GM21526 (cell line): ENCODE measurements at regions not wholly inside any gene's neighbourhood (a gene's known extent, or its start where the extent isn't known, plus 50 kb on each side); places are given as distances from the start of the nearest gene placed in this dataset.
"Not testable (repeated sequence)": the region's sequence is repeated elsewhere in the genome, so short reads cannot be mapped to it uniquely, and the experiment has no call there.

Source experiments
- ATAC-seq: cut with Tn5 transposase; IDR thresholded peaks from one replicate; pipeline ENCODE4 v1.9.1; 2021; ENCODE audit warnings: moderate library complexity; ENCODE audit not compliant: unreplicated experiment, low FRiP score

DNA sequence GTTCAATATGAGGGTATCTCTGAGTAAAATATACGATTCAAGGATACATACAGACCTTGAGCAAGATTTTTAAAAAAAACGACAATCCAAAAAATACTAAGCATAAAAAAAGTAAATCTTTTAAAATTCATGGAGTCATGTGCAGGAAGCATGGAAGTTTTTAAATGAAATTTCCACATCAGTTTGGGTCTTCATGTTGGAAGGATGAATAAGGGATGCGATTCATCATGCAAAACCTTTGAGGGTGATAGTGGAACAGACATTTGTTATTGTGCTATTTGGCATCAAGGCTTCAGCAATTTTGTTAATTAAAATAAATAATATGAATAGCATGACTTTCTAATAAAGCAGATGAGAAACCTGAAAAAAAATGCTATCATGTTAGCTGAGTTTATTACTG, 815.0 kb upstream of the PCDH10 start:
- ATAC-seq: no peak

DNA sequence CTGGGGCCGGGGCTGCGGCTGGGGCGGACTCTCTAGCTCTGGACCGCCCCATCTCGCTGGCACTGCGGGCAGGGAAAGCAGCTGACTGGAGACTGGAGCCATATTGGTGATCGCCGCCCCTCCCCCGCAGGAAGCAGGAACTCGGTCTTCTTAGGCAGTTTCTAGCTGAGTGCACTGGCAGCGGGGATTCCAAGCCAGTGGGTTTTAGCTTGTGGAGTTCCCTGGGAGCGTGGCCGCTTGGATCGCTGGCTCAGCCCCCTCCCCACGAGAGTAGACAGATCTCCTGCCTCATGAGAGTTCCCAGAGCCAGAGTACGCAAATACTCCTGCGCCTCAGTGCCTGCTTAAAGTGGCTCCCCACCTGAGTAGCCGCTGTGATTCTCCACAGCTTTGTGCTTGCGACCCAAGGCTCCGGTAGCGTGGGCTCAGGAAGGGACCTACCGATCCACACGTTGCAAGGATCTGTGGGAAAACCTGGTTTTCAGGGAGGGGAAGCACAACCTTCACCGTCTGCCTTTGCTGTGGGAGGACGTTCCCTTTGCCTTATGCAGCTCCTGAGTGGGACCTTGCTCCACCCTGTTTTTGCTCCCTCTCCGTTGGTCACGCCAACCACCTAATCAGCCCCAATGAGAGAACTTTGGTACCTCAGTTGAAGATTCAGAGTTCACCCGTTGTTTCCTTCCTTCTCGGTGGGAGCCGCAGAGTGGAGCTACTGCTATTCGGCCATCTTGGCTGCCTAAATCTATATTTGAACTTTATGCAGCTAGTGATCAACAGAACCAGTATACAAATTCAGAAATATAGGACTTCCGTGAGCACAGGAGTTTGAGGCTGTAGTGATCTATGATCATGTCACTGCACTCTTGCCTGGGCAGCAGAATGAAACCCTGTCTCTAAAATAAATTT, 803.9 kb upstream of the PCDH10 start:
- ATAC-seq: no peak

DNA sequence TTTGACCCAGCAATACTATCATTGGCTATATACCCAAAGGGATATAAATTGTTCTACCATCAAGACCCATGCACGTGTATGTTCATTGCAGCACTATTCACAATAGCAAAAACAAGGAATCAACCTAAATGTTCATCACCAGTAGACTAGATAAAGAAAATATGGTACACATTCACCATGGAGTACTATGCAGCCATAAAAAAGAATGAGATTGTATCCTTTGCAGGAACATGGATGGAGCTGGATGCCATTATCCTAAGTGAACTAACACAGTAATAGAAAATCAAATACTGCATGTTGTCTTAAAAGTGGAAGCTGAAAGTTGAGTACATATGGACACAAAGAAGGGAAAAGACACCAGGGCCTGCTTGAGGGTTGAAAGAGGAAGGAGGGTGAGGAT, 803.1 kb upstream of the PCDH10 start:
- no peak for ATAC-seq

DNA sequence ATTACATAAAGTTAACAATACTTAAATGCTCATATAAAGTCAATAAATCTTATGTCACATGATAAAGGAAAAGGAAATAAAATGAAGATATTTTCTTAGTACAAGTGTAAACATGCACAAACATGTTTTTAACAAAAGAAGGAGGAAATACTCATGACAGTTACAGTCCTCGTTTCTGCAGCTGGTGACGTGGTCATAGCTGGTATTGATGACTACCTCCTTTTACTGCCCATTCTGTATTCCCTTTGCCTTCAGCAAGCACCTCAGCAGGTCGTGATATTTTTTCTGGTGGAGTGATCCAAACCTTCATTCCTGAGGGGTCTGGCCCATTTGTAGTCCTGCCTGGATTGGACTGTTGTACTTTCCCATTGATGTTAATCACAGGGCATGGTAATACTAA, 797.5 kb upstream of the PCDH10 start:
- ATAC-seq: not testable (repeated sequence)

DNA sequence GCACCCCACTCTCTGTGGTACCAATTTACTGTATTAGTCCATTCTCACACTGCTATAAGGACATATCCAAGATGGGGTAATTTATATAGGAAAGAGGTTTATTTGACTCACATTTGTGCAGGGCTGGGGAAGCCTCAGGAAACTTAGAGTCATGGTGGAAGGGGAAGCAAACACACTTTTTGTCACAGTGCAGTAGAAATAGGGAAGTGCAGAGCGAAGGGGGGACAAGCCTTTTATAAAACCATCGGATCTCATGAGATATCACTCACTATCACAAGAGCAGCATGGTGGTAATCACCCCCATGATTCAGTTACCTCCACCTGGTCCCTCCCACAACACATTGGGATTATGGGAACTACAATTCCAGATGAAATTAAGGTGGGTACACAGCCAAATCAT, 766.9 kb upstream of the PCDH10 start:
- no peak for ATAC-seq

DNA sequence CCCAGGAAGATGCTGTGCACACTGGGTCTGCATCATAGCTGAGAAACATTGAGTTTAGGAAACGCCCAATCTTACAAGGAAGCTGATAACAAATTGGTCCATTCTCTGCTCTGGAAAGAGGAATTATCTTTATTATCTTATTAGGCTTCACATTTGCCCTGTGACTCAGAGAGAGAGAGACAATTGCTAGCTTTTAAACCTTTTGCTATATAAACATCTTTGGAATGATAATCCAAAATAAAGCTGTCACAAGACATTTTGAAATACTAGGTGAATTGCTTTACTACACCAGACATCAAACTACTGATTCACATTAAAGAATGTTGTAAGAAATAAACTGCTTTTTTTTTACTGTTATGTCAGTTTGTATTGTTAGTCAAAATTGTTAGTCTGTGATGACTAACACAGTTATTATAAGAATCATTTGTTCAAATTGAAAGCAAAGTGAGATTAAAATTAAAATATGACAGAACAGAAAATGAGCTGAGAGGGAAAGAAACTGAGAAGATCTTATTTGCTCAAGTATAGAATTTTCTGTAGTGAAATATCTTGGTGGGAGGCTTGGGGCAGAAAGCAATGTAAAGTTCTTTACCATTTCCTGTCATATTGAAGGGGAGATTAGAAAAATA, 765.4 kb upstream of the PCDH10 start:
- ATAC-seq: no peak

DNA sequence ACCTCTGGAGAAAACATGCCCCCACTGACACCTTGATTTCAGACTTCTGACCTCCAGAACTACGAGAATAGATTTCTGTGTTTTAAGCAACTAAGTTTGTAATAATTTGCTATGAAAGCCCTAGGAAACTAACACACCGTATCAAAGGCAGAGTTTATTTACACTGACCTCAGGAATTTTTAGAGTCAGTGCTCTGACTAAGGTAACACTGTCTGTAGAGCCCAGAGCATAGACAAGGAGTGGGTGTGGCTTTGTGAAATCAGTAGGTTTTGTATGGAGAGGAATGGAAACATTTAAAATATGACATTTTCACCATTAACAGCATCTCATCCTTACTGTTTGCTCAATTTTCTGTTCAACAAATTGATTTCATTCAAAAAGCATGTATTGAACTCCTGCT, 764.4 kb upstream of the PCDH10 start:
- ATAC-seq: no peak

DNA sequence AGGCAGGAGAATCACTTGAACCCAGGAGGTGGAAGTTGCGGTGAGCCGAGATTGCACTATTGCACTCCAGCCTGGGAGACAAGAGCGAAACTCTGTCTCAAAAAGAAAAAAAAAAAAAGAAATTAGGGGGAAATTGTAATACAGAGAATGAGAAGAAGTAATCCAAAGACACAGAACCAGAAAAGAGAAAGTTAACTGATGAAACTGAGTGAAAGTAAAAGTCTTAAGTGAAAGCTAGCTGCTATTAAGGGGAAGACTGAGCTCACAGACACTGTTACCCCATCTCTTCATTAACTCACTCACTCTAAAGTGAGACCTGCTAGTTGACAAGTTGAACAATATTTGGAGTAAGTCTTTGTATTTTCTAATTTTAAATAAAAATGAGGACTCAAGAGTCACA, 763.0 kb upstream of the PCDH10 start:
- peak; percentile 51 for ATAC-seq

DNA sequence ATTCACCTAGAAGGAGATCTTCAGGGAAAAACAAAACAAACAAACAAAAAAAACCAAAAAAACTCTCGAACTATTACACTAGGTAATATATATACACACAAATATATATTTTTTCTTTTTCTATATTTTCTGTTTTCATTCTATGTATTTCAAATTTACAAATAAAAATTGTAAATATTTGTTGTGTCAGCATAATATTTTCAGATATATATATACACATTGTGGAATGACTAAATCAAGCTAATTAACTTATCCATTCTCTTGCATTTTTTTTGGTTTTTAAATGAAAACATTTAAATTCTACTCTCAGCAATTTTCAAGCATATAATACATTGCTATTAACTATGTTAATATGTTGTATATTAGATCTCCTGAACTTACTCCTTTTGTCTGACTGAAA, 762.0 kb upstream of the PCDH10 start:
- ATAC-seq: no peak

DNA sequence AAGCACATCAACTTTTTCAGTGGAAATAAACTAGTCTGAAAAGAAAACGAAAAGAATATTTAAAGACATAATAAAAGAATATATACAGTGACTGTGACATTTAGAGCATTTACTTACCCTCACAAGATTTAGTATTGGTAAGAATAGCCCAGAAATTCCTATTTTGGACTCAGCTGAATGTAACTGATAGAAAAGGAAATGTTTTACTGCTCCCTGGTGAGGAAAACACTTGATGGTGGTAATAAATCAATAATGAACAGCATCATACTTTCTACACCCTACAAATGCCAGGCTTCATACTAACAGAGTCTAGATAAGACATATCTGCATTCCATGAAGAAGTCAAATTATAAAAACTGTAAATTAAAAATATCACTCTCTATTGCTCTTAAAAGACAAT, 753.5 kb upstream of the PCDH10 start:
- ATAC-seq: no peak

DNA sequence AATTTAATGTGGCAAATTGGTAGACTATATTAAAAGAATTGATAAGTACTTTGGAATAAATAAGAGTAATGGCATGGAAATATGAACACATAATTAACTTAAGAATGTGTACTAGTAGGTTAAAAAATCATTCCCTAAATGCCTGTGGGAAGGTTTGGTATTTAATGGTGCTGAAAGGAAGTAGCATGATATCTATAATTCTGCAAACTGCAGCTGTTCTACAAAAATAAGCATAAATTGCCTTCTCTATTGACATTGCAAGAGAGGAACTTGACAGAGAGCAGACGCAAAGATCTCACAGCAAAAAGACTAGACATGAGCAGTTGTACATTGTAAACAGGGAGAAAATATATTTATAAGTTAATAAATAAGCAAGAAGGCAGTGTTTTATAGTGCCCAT, 752.5 kb upstream of the PCDH10 start:
- no peak for ATAC-seq

DNA sequence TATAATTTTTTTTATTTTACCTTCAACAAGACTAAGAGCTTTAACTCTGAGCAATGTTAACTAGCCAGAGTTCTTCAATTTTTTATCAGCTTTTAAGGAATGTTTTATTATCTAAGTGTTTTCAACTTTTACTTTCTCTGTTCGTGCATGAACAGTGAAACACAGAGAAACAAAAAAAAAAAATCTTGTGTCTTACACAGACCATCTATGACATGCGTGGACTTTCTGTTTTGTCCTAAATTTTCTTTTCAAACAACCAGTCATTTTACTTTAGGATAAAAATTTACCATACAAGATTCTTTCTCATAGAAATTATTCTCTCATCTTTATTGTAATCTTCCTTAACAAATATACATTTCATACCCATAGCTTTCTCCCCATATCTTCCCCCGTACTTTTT, 731.9 kb upstream of the PCDH10 start:
- no peak for ATAC-seq

DNA sequence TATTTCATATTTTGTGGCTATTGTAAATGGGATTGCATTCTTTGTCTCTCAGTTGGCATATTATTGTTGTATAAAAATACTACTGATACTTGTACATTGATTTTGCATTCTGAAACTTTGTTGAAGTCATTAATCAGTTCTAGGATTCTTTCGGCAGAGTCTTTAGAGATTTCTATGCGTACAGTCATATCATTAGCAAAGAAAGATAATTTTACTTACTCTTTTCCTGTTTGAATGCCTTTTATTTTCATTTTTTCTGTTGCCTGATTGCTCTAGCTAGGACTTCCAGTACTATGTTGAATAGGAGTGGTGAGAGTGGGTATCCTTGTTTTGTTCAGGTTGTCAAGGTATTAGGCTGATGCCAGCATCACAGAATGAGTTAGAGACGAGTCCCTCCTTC, 722.0 kb upstream of the PCDH10 start:
- no peak for ATAC-seq

DNA sequence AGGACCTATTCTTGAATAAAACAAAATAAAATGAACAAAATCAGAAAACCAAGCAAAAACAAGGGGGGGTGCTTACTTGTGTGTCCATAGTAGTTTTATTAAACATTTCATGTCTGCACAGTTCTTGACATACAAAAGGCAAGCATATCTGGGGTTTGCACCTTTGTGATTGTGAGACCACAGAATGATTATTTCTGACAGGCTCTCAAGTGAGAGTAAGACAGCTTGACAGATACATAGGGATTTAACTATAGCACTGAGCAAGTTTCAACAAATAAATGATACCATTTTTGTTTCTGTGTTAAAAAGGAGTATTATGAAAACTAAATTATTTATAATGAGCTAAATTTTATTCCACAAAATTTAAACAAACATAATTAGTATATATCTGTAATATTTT, 712.0 kb upstream of the PCDH10 start:
- no peak for ATAC-seq

DNA sequence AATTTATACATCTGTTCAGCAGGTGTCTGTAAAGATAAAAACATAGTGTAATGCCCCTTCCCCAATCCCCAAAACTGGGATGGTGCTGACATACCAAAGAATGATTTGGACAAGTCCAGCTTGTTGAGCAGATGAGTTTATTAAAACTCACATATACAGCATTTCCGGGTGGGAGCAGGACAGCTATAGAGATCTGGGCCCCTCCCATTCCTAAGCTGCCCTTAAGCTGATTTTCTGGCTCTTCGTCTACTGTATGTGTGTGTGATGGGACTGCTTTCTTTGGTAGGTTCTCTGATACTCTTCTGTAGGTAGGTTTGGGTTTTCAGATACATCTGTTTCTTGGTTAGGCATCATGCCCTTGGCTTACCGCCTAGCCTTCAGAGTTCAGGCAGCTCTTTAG, 703.7 kb upstream of the PCDH10 start:
- no peak for ATAC-seq

DNA sequence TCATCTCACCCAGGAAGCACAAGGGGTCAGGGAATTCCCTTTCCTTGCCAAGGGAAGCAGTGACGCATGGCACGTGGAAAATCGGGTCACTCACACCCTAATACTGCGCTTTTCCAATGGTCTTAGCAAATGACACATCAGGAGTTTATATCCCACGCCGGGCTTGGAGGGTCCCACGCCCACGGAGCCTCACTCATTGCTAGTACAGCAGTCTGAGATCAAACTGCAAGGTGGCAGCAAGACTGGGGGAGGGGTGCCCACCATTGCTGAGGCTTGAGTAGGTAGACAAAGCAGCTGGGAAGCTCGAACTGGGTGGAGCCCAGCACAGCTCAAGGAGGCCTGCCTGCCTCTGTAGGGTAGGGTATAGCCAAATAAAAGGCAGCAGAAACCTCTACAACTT, 691.1 kb upstream of the PCDH10 start:
- not testable (repeated sequence) for ATAC-seq

DNA sequence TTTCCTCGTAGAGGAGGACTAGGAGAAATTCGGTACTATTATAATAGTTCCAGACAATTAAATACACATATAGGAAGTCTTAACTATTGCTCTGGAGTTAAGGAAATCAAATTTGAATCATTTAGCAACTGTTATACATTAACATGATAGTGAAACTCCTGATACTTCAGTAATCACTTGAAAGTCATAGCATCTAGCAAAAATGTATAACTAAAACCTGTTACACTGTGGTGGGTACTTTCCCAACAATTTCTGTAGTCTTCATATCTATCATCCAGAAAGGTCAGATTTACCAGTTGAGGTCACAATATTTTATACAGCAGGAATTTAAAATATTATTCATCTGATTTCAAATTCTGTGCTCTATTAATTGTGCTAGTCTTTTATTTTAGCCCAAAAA, 669.6 kb upstream of the PCDH10 start:
- no peak for ATAC-seq

DNA sequence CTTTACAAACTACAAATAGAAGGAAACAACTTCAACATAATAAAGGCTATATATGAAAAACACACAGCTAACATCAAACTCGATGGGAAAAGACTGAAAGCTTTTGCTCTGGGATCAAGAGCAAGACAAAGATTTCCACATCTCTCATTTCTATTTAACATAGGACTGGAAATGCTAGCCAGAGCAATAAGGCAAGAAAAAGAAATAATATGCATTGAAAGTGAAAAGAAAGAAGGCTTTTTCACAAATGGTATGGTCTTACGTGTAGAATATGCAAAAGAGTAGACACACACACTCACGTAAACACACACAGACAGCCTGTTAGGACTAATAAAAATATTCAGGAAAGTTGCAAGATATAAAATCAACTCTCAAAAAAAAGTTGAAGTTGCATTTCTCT, 660.5 kb upstream of the PCDH10 start:
- ATAC-seq: no peak

DNA sequence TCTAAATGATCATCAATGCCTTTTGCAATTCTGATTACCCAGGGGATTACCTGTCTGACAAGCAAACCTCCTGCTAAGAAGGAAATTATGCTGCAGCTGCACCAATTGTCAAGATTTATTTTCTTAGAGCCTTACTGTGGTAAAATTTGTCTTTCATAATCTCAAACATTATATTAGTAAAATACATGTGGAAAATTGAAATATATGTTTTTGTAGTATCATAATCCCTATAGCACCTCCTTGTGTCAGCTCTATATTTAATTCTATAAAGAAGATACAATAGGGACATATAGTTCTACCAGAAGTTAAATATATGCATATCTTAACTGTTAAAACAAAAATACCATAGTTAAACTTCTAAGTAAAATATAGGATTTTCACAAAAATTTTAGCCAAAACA, 655.6 kb upstream of the PCDH10 start:
- ATAC-seq: no peak

DNA sequence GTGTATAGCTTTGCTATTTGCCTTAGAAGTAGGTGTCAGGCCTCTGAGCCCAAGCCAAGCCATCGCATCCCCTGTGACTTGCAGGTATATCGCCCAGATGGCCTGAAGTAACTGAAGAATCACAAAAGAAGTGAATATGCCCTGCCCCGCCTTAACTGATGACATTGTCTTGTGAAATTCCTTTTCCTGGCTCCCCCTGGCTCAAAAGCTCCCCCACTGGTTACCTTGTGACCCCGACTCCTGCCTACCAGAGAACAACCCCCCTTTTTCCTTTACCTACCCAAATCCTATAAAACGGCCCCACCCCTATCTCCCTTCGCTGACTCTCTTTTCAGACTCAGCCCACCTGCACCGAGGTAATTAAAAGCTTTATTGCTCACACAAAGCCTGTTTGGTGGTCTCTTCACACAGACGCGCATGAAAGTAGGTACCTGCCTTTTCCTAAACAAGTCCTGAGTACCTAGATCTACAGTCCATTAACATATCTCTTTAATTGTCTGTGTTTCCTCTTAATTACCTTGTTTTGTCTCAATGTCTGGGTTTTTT, 653.8 kb upstream of the PCDH10 start:
- ATAC-seq: not testable (repeated sequence)

DNA sequence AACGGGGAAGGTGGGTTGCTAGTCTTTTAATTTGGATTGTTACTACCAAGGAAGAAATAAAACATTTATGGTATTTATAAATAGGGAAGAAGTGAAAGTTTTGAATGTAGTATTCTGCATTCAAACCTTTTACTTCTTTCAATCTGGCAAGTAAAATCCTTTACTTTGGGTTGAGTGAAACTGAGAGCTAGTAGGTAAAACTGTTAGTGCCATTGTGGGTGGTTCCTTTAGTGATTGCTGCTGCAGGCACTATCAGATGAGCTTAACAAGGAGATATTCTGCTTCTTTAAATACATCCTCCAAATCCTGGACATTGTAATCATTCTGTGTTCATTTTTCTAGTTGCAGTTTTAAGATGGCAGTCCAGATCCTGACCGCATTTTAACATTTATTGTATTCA, 650.9 kb upstream of the PCDH10 start:
- no peak for ATAC-seq

DNA sequence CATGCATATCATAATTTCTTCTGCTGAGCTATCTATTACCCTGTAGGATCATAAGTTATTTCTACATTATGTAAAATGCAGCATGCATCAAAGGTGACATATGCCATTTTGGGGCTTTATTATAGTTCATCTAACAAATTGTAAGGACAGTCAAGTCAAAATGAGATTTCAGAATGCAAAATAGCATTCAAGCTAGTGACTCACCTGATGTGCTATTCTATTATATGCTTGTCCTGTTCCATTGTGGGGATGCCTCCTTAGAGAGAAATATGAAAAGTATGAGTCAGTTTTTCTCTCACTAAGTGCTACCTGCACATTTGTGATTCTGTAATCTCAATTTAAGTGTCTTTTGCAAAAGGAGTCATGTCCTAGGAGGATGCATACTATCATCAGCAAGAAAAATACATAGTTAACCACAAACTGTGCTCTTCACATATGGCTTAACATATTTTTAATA, 647.0 kb upstream of the PCDH10 start:
- no peak for ATAC-seq
